ENCODE measurements at regions not wholly inside any gene's neighbourhood (a gene's known extent, or its start where the extent isn't known, plus 50 kb on each side); places are given as distances from the start of the nearest gene placed in this dataset.

- peak overlapping the region; percentile 76 for H3K9ac ChIP-seq (ENCODE audit: control insufficient read depth, extremely low read depth, insufficient read depth, low read length)
- H3K4me2 ChIP-seq (ENCODE audit: control insufficient read depth, extremely low read depth, insufficient read depth, low read depth, low read length): peak overlapping the region; percentile 92
- H3K27me3 ChIP-seq (ENCODE audit: control insufficient read depth, extremely low read depth, insufficient read depth, low read length): no peaks in the 10 kb centered on the region
- FAIRE-seq (peak; percentile 73), DNase-seq (ENCODE audit: low read depth, low spot score) (peak; percentile 88)
- peak overlapping the region; percentile 84 for H3K27ac ChIP-seq (ENCODE audit: control insufficient read depth, insufficient read depth, low read length)
- H4K20me1 ChIP-seq (ENCODE audit: control insufficient read depth, extremely low read depth, insufficient read depth, low read length): no peaks in the 10 kb centered on the region
- H3K4me1 ChIP-seq (ENCODE audit: control insufficient read depth, extremely low read depth, insufficient read depth, low read length): peaks cover 73% of the 10 kb centered on the region
- TF ChIP-seq CTCF (optimal IDR thresholded peaks at IDR 0.05 in 1 of 3, IDR thresholded peaks at IDR 0.05 in 1 of 3, conservative IDR thresholded peaks at IDR 0.05 in 1 of 3; ENCODE audit: extremely low read depth in 1 of 3, insufficient read depth in 2 of 3, low read length in 3 of 3): no peak
- TF ChIP-seq EZH2 (IDR thresholded peaks at IDR 0.05; ENCODE audit: low read length): no peak
- no peaks in the 10 kb centered on the region for H3K9me1 ChIP-seq (ENCODE audit: control insufficient read depth, extremely low read depth, insufficient read depth, low read length)
- dilution Hi-C loops (cut with MboI; ENCODE audit: extremely low pct_ligation_motif_present, low sequenced_read_pairs): no loop called here
- peak overlapping the region; percentile 37 for H2AFZ ChIP-seq (ENCODE audit: control insufficient read depth, low read length)
- peak overlapping the region in 2 of 3 experiments; percentile 39 to 64 for H3K4me3 ChIP-seq (ENCODE audit: control insufficient read depth in 2 of 3, extremely low read depth in 1 of 3, insufficient read depth in 2 of 3, low read depth in 1 of 3, low read length in 3 of 3)
- H3K36me3 ChIP-seq (ENCODE audit: control insufficient read depth in 2 of 2, extremely low read depth in 1 of 2, insufficient read depth in 2 of 2, low read length in 2 of 2): no peaks in the 10 kb centered on the region
- H3K79me2 ChIP-seq (ENCODE audit: control insufficient read depth, insufficient read depth, low read length): no peaks in the 10 kb centered on the region
- H3K9me3 ChIP-seq (ENCODE audit: control insufficient read depth, low read depth, low read length): no peaks in the 10 kb centered on the region
Measured at GRCh38 chr12:124685689-124686369, 118.4 kb upstream of the NCOR2 start.

- FAIRE-seq (peak; percentile 46), DNase-seq (ENCODE audit: low read depth, low spot score) (no peak)
- Histone ChIP-seq H3K4me3 (ENCODE audit: control insufficient read depth in 2 of 3, extremely low read depth in 1 of 3, insufficient read depth in 2 of 3, low read depth in 1 of 3, low read length in 3 of 3) (peak overlapping the region in 2 of 3 experiments; percentile 39 to 64), H4K20me1 (ENCODE audit: control insufficient read depth, extremely low read depth, insufficient read depth, low read length) (no peaks in the 10 kb centered on the region), H3K9ac (ENCODE audit: control insufficient read depth, extremely low read depth, insufficient read depth, low read length) (peak overlapping the region; percentile 76), H3K9me1 (ENCODE audit: control insufficient read depth, extremely low read depth, insufficient read depth, low read length) (no peaks in the 10 kb centered on the region), H3K36me3 (ENCODE audit: control insufficient read depth in 2 of 2, extremely low read depth in 1 of 2, insufficient read depth in 2 of 2, low read length in 2 of 2) (no peaks in the 10 kb centered on the region), H3K27ac (ENCODE audit: control insufficient read depth, insufficient read depth, low read length) (peak overlapping the region; percentile 84), H2AFZ (ENCODE audit: control insufficient read depth, low read length) (peak overlapping the region; percentile 63), H3K4me1 (ENCODE audit: control insufficient read depth, extremely low read depth, insufficient read depth, low read length) (peaks cover 73% of the 10 kb centered on the region), H3K79me2 (ENCODE audit: control insufficient read depth, insufficient read depth, low read length) (no peaks in the 10 kb centered on the region), H3K4me2 (ENCODE audit: control insufficient read depth, extremely low read depth, insufficient read depth, low read depth, low read length) (peak overlapping the region; percentile 92), H3K27me3 (ENCODE audit: control insufficient read depth, extremely low read depth, insufficient read depth, low read length) (no peaks in the 10 kb centered on the region), H3K9me3 (ENCODE audit: control insufficient read depth, low read depth, low read length) (no peaks in the 10 kb centered on the region)
- dilution Hi-C loops (cut with MboI; ENCODE audit: extremely low pct_ligation_motif_present, low sequenced_read_pairs): no loop called here
- no peak for TF ChIP-seq EZH2 (IDR thresholded peaks at IDR 0.05; ENCODE audit: low read length)
- TF ChIP-seq CTCF (optimal IDR thresholded peaks at IDR 0.05 in 1 of 3, IDR thresholded peaks at IDR 0.05 in 1 of 3, conservative IDR thresholded peaks at IDR 0.05 in 1 of 3; ENCODE audit: extremely low read depth in 1 of 3, insufficient read depth in 2 of 3, low read length in 3 of 3): no peak
Measured at GRCh38 chr12:124684971-124685688, 117.7 kb upstream of the NCOR2 start.
